ENCODE measurements at regions not wholly inside any gene's neighbourhood (a gene's known extent, or its start where the extent isn't known, plus 50 kb on each side); places are given as distances from the start of the nearest gene placed in this dataset.

GRCh38 chr15:60057554-60057953, 53.4 kb downstream of the FOXB1 start:
- no peak for DNase-seq
- no peak for TF ChIP-seq GATA1 (IDR thresholded peaks at IDR 0.05; ENCODE audit: low read depth, low read length)
- no peak for TF ChIP-seq POLR2A (IDR thresholded peaks at IDR 0.05; ENCODE audit: low read length)

GRCh38 chr15:60059186-60059585, 55.1 kb downstream of the FOXB1 start:
- no peak for TF ChIP-seq GATA1 (IDR thresholded peaks at IDR 0.05; ENCODE audit: low read depth, low read length)
- TF ChIP-seq POLR2A (IDR thresholded peaks at IDR 0.05; ENCODE audit: low read length) = no peak
- no peak for DNase-seq

GRCh38 chr15:60061758-60062157, 57.6 kb downstream of the FOXB1 start:
- TF ChIP-seq GATA1 (IDR thresholded peaks at IDR 0.05; ENCODE audit: low read depth, low read length) (no peak), POLR2A (IDR thresholded peaks at IDR 0.05; ENCODE audit: low read length) (no peak)
- no peak for DNase-seq

GRCh38 chr15:60062826-60063225, 58.7 kb downstream of the FOXB1 start:
- DNase-seq = no peak
- TF ChIP-seq GATA1 (IDR thresholded peaks at IDR 0.05; ENCODE audit: low read depth, low read length) (no peak), POLR2A (IDR thresholded peaks at IDR 0.05; ENCODE audit: low read length) (no peak)

- no peak for DNase-seq
- no peak for TF ChIP-seq POLR2A (IDR thresholded peaks at IDR 0.05; ENCODE audit: low read length)
- no peak for TF ChIP-seq GATA1 (IDR thresholded peaks at IDR 0.05; ENCODE audit: low read depth, low read length)
These were observed 61.8 kb downstream of the FOXB1 start for GRCh38 chr15:60065951-60066350.

GRCh38 chr15:60070838-60071493, 66.9 kb downstream of the FOXB1 start:
- no peak for DNase-seq
- TF ChIP-seq POLR2A (IDR thresholded peaks at IDR 0.05; ENCODE audit: low read length) (no peak), GATA1 (IDR thresholded peaks at IDR 0.05; ENCODE audit: low read depth, low read length) (no peak)

GRCh38 chr15:60072826-60073465, 68.8 kb downstream of the FOXB1 start:
- TF ChIP-seq GATA1 (IDR thresholded peaks at IDR 0.05; ENCODE audit: low read depth, low read length) = no peak
- TF ChIP-seq POLR2A (IDR thresholded peaks at IDR 0.05; ENCODE audit: low read length) = no peak
- DNase-seq = no peak

GRCh38 chr15:60073466-60073840, 69.3 kb downstream of the FOXB1 start:
- DNase-seq = no peak
- TF ChIP-seq GATA1 (IDR thresholded peaks at IDR 0.05; ENCODE audit: low read depth, low read length) (no peak), POLR2A (IDR thresholded peaks at IDR 0.05; ENCODE audit: low read length) (no peak)

- DNase-seq = no peak
These were observed 70.2 kb downstream of the FOXB1 start for GRCh38 chr15:60074181-60074885.

GRCh38 chr15:60076045-60076444, 71.9 kb downstream of the FOXB1 start:
- no peak for DNase-seq
- no peak for TF ChIP-seq GATA1 (IDR thresholded peaks at IDR 0.05; ENCODE audit: low read depth, low read length)
- TF ChIP-seq POLR2A (IDR thresholded peaks at IDR 0.05; ENCODE audit: low read length) = no peak

More at GRCh38 chr15:60074181-60074885, 70.2 kb downstream of the FOXB1 start:
- no peak for TF ChIP-seq GATA1 (IDR thresholded peaks at IDR 0.05; ENCODE audit: low read depth, low read length)
- no peak for TF ChIP-seq POLR2A (IDR thresholded peaks at IDR 0.05; ENCODE audit: low read length)

- TF ChIP-seq GATA1 (IDR thresholded peaks at IDR 0.05; ENCODE audit: low read depth, low read length) (no peak), POLR2A (IDR thresholded peaks at IDR 0.05; ENCODE audit: low read length) (no peak)
- DNase-seq = no peak
These were observed 72.6 kb downstream of the FOXB1 start for GRCh38 chr15:60076582-60077276.

- no peak for TF ChIP-seq GATA1 (IDR thresholded peaks at IDR 0.05; ENCODE audit: low read depth, low read length)
- no peak for TF ChIP-seq POLR2A (IDR thresholded peaks at IDR 0.05; ENCODE audit: low read length)
- DNase-seq = no peak
These were observed 73.7 kb downstream of the FOXB1 start for GRCh38 chr15:60077581-60078359.

- TF ChIP-seq POLR2A (IDR thresholded peaks at IDR 0.05; ENCODE audit: low read length) (no peak), GATA1 (IDR thresholded peaks at IDR 0.05; ENCODE audit: low read depth, low read length) (no peak)
These were observed 75.1 kb downstream of the FOXB1 start for GRCh38 chr15:60079210-60079609.

More at GRCh38 chr15:60079210-60079609, 75.1 kb downstream of the FOXB1 start:
- no peak for DNase-seq

Data from erythroblast (primary cell).